ENCODE measurements at regions not wholly inside any gene's neighbourhood (a gene's known extent, or its start where the extent isn't known, plus 50 kb on each side); places are given as distances from the start of the nearest gene placed in this dataset.
"Not testable (repeated sequence)": the region's sequence is repeated elsewhere in the genome, so short reads cannot be mapped to it uniquely, and the experiment has no call there.

GRCh38 chr2:44051593-44052347, 56.0 kb upstream of the LRPPRC start:
- no peak for DNase-seq (ENCODE audit: low spot score)

- DNase-seq (ENCODE audit: low spot score), result no peak
These were observed 56.8 kb upstream of the LRPPRC start for GRCh38 chr2:44052584-44052983.

GRCh38 chr2:44053052-44053451, 57.3 kb upstream of the LRPPRC start:
- DNase-seq (ENCODE audit: low spot score), result no peak

- DNase-seq (ENCODE audit: low spot score), result no peak
These were observed 57.7 kb upstream of the LRPPRC start for GRCh38 chr2:44053456-44053855.

GRCh38 chr2:44055229-44055628, 59.4 kb upstream of the LRPPRC start:
- DNase-seq (ENCODE audit: low spot score), result no peak

- no peak for DNase-seq (ENCODE audit: low spot score)
These were observed 59.9 kb upstream of the LRPPRC start for GRCh38 chr2:44055664-44056063.

- DNase-seq (ENCODE audit: low spot score), result no peak
These were observed 61.2 kb upstream of the LRPPRC start for GRCh38 chr2:44056947-44057346.

- DNase-seq (ENCODE audit: low spot score), result not testable (repeated sequence)
These were observed 64.5 kb upstream of the LRPPRC start for GRCh38 chr2:44060286-44060685.

GRCh38 chr2:44060990-44061389, 65.2 kb upstream of the LRPPRC start:
- DNase-seq (ENCODE audit: low spot score), result no peak

- DNase-seq (ENCODE audit: low spot score), result no peak
These were observed 65.7 kb upstream of the LRPPRC start for GRCh38 chr2:44061469-44061868.

GRCh38 chr2:44061876-44062275, 66.1 kb upstream of the LRPPRC start:
- DNase-seq (ENCODE audit: low spot score), result no peak

GRCh38 chr2:44063033-44063432, 67.2 kb upstream of the LRPPRC start:
- no peak for DNase-seq (ENCODE audit: low spot score)

- DNase-seq (ENCODE audit: low spot score), result not testable (repeated sequence)
These were observed 68.5 kb upstream of the LRPPRC start for GRCh38 chr2:44064281-44064680.

GRCh38 chr2:44067012-44067790, 71.4 kb upstream of the LRPPRC start:
- not testable (repeated sequence) for DNase-seq (ENCODE audit: low spot score)

GRCh38 chr2:44067791-44068181, 72.0 kb upstream of the LRPPRC start:
- DNase-seq (ENCODE audit: low spot score), result not testable (repeated sequence)

GRCh38 chr2:44071454-44072046, 75.8 kb upstream of the LRPPRC start:
- no peak for DNase-seq (ENCODE audit: low spot score)

GRCh38 chr2:44073667-44074066, 77.9 kb upstream of the LRPPRC start:
- not testable (repeated sequence) for DNase-seq (ENCODE audit: low spot score)

- not testable (repeated sequence) for DNase-seq (ENCODE audit: low spot score)
These were observed 79.0 kb upstream of the LRPPRC start for GRCh38 chr2:44074795-44075194.

- peak; percentile 42 for DNase-seq (ENCODE audit: low spot score)
These were observed 79.8 kb upstream of the LRPPRC start for GRCh38 chr2:44075541-44075940.

GRCh38 chr2:44077942-44078511, 82.2 kb upstream of the LRPPRC start:
- no peak for DNase-seq (ENCODE audit: low spot score)

- no peak for DNase-seq (ENCODE audit: low spot score)
These were observed 83.9 kb upstream of the LRPPRC start for GRCh38 chr2:44079686-44080085.

GRCh38 chr2:44083054-44083453, 85.6 kb upstream of the PPM1B start:
- DNase-seq (ENCODE audit: low spot score), result no peak

- DNase-seq (ENCODE audit: low spot score), result no peak
These were observed 83.8 kb upstream of the PPM1B start for GRCh38 chr2:44084850-44085249.

Data from AG08395 (cell line).